K562 (cell line): ENCODE measurements at regions not wholly inside any gene's neighbourhood (a gene's known extent, or its start where the extent isn't known, plus 50 kb on each side); places are given as distances from the start of the nearest gene placed in this dataset.

Experiments used
- ATAC-seq: fragments of 200-7000 bp; cut with Tn5 transposase; 3 replicates; pipeline ENCODE4 v1.9.1; 2020; ENCODE audit warnings: moderate library complexity
- BruUV-seq: library from RNA; stranded (reverse); fragments of 400-500 nt; replicated peaks from 2 replicates; lab custom pipeline; 2021; lab: Mats Ljungman, UMichigan
- CTCF ChIA-PET: fragments of 300-600 bp; formaldehyde crosslinking; extraction: SDS; loops from one replicate; lab custom pipeline; 2021; ENCODE audit warnings: low intra/inter-chr PET ratio; lab: Yijun Ruan, JAX
- POLR2A ChIA-PET: fragments of 300-600, 350-650 bp; sonication (Branson Sonifier 250); formaldehyde crosslinking; extraction: SDS; loops from one replicate; lab custom pipeline; 2021; ENCODE audit warnings: antibody characterized with exemption, inconsistent platforms; lab: Yijun Ruan, JAX
- DNase-seq, 4 experiments: peaks; one replicate each; pipeline versions ENCODE4 v3.0.0 to v3.0.0-alpha.2; 2011 to 2018; ENCODE audit warnings: low spot score in 3 of 4, mixed read lengths in 3 of 4; ENCODE audit errors: extremely low read depth in 1 of 4
- FAIRE-seq: peaks from 2 replicates; lab custom pipeline; 2011; peaks lifted over from hg19 to GRCh38; lab: Jason Lieb, UNC
- H2AFZ ChIP-seq: 2 replicates; pipeline ENCODE4 v1.6.0; 2011; ENCODE audit warnings: low read depth, low read length, control low read depth, inconsistent platforms
- H3K27ac ChIP-seq: fragments of 200-600 bp; 3 replicates; pipeline ENCODE4 v1.8.0; 2011; ENCODE audit warnings: low read depth, mild to moderate bottlenecking, control low read depth, inconsistent platforms, low read length, moderate library complexity, mixed read lengths; ENCODE audit errors: extremely low read depth
- H3K27me3 ChIP-seq, 2 experiments: fragments of 300-600 bp in 1 of 2; 2 replicates in 1 of 2; 3 replicates in 1 of 2; pipeline versions ENCODE4 v1.6.0 to v1.8.0; 2011; ENCODE audit warnings: inconsistent platforms in 2 of 2, low read length in 2 of 2, mild to moderate bottlenecking in 1 of 2, mixed read lengths in 1 of 2, moderate library complexity in 1 of 2; ENCODE audit not compliant: control insufficient read depth in 2 of 2, insufficient read depth in 2 of 2
- H3K36me3 ChIP-seq: fragments of 300-600 bp; 3 replicates; pipeline ENCODE4 v1.8.0; 2011; ENCODE audit warnings: mild to moderate bottlenecking, low read length, inconsistent platforms; ENCODE audit not compliant: control insufficient read depth, insufficient read depth
- H3K4me1 ChIP-seq, 2 experiments: fragments of 200-600 bp in 1 of 2; replicated peaks in 1 of 2; 2 replicates in 1 of 2; 3 replicates in 1 of 2; pipeline versions ENCODE4 v1.5.1 to v1.8.0; 2011; ENCODE audit warnings: inconsistent platforms in 2 of 2, low read length in 2 of 2, mild to moderate bottlenecking in 1 of 2, mixed read lengths in 1 of 2, moderate library complexity in 1 of 2; ENCODE audit not compliant: control insufficient read depth in 2 of 2, insufficient read depth in 2 of 2
- H3K4me2 ChIP-seq: 2 replicates; pipeline ENCODE4 v1.6.1; 2011; ENCODE audit warnings: low read length, control low read depth, inconsistent platforms, mixed read lengths; ENCODE audit not compliant: insufficient read depth
- H3K4me3 ChIP-seq: fragments of 200-600 bp; sonication (generic), shearing (Covaris generic); 2 replicates; pipeline ENCODE4 v1.5.1; 2016; ENCODE audit warnings: control low read depth, inconsistent platforms
- H3K79me2 ChIP-seq: fragments of 200-600 bp; 3 replicates; pipeline ENCODE4 v1.8.0; 2011; ENCODE audit warnings: low read length, inconsistent platforms; ENCODE audit not compliant: control insufficient read depth, insufficient read depth
- H3K9ac ChIP-seq, 2 experiments: 2 replicates each; pipeline versions ENCODE4 v1.6.0 to v1.6.1; 2011; ENCODE audit warnings: low read depth in 2 of 2, low read length in 2 of 2, control low read depth in 1 of 2, inconsistent platforms in 1 of 2, mild to moderate bottlenecking in 1 of 2, mixed read lengths in 1 of 2; ENCODE audit not compliant: insufficient read depth in 1 of 2
- H3K9me1 ChIP-seq: one replicate; pipeline ENCODE4 v1.6.0; 2011; ENCODE audit warnings: inconsistent platforms, mild to moderate bottlenecking, low read length, moderate library complexity; ENCODE audit not compliant: control insufficient read depth, insufficient read depth
- H3K9me3 ChIP-seq: replicated peaks from 2 replicates; pipeline ENCODE4 v1.5.1; 2011; ENCODE audit warnings: low read depth, low read length, inconsistent platforms; ENCODE audit not compliant: control insufficient read depth, insufficient read depth
- H4K20me1 ChIP-seq: replicated peaks from 2 replicates; pipeline ENCODE4 v1.6.1; 2011; ENCODE audit warnings: low read length, inconsistent platforms, mixed read lengths; ENCODE audit not compliant: control insufficient read depth, insufficient read depth
- MGA ChIP-seq: fragments of 450-650 bp; IDR thresholded peaks from 2 replicates; pipeline ENCODE4 v1.6.1; 2016; ENCODE audit warnings: mild to moderate bottlenecking, moderate library complexity
- NFATC3 ChIP-seq: fragments of 450-650 bp; IDR thresholded peaks from 2 replicates; pipeline ENCODE4 v1.6.1; 2017; ENCODE audit warnings: mild to moderate bottlenecking
- PRPF4 ChIP-seq: fragments of 200-400 bp; formaldehyde crosslinking; IDR thresholded peaks from one replicate; pipeline ENCODE4 v1.6.1; 2017; ENCODE audit warnings: low read length, low read depth, mild to moderate bottlenecking; ENCODE audit not compliant: insufficient read depth, poor library complexity, severe bottlenecking
- WGBS: fragments of 100-300 bp; shearing (Covaris generic); methylation state at CpG from one replicate; pipeline ENCODE4 v1.1.6; 2016; ENCODE audit warnings: low coverage, mixed read lengths; ENCODE audit not compliant: insufficient coverage; ENCODE audit errors: missing lambda C conversion rate; 5-methylcytosine and 5-hydroxymethylcytosine counted together
- in situ Hi-C: fragments of 300-500 bp; cut with MboI; formaldehyde crosslinking; loops from 4 replicates; pipeline ENCODE4 v1.15.0; 2018; ENCODE audit warnings: inconsistent platforms, mixed read lengths
- intact Hi-C: fragments of 100-400 bp; cut with micrococcal nuclease; formaldehyde crosslinking; loops from 2 replicates; pipeline ENCODE4 v1.14.2; 2022

- no peaks in the 10 kb centered on the region for H3K9me1 ChIP-seq
- intact Hi-C loops: no loop called here
- POLR2A ChIA-PET: no interaction called here
- H3K4me3 ChIP-seq: no peak overlapping the region
- TF ChIP-seq PRPF4 (no peak), NFATC3 (no peak), MGA (no peak)
- H3K4me2 ChIP-seq: no peak overlapping the region
- H3K9me3 ChIP-seq: no peaks in the 10 kb centered on the region
- no peak overlapping the region for H3K9ac ChIP-seq
- CTCF ChIA-PET: no interaction called here
- no peak overlapping the region for H3K27ac ChIP-seq
- in situ Hi-C loops: no loop called here
- H3K79me2 ChIP-seq: no peaks in the 10 kb centered on the region
- no peaks in the 10 kb centered on the region for H4K20me1 ChIP-seq
- no peaks in the 10 kb centered on the region for H3K27me3 ChIP-seq
- 0% methylated on average over 1 of the region's 1 CpG for WGBS
- H3K36me3 ChIP-seq: no peaks in the 10 kb centered on the region
- FAIRE-seq (no peak), DNase-seq (no peak), ATAC-seq (no peak)
- no peak overlapping the region for H2AFZ ChIP-seq
- no TSS peak for BruUV-seq
- H3K4me1 ChIP-seq: no peaks in the 10 kb centered on the region
These were observed 205.9 kb upstream of the TMEM161B start for GRCh38 chr5:88474574-88474973.
